HCT116 (cell line): ENCODE measurements at regions not wholly inside any gene's neighbourhood (a gene's known extent, or its start where the extent isn't known, plus 50 kb on each side); places are given as distances from the start of the nearest gene placed in this dataset.

Experiments used
- ATF3 ChIP-seq: IDR thresholded peaks from 2 replicates; pipeline ENCODE4 v1.6.1; 2012
- CTCF ChIP-seq, 3 experiments: fragments of 200-600 bp in 1 of 3; sonication (generic) in 1 of 3; IDR thresholded peaks in 2 of 3; conservative IDR thresholded peaks in 1 of 3; 2 replicates each; pipeline ENCODE4 v1.5.1; 2012 to 2017; ENCODE audit warnings: low read depth in 2 of 3, low read length in 2 of 3, antibody characterized with exemption in 1 of 3, borderline replicate concordance in 1 of 3, control low read depth in 1 of 3, mild to moderate bottlenecking in 1 of 3, mixed read lengths in 1 of 3, mixed run types in 1 of 3, moderate library complexity in 1 of 3; ENCODE audit not compliant: insufficient read depth in 1 of 3
- EZH2phosphoT487 ChIP-seq: fragments of 200-600 bp; IDR thresholded peaks from 2 replicates; pipeline ENCODE4 v1.6.1; 2018; ENCODE audit warnings: antibody characterized with exemption, borderline replicate concordance
- RAD21 ChIP-seq: IDR thresholded peaks from 2 replicates; pipeline ENCODE4 v1.6.1; 2012; ENCODE audit warnings: low read depth, mild to moderate bottlenecking
- YY1 ChIP-seq: IDR thresholded peaks from 2 replicates; pipeline ENCODE4 v1.6.1; 2011; ENCODE audit warnings: low read length, low read depth, moderate library complexity, mild to moderate bottlenecking; ENCODE audit not compliant: insufficient replicate concordance; ENCODE audit errors: extremely low read depth

GRCh38 chr4:37008199-37008598, 236.3 kb upstream of the NWD2 start:
- no peak for TF ChIP-seq ATF3
- TF ChIP-seq CTCF (IDR thresholded peaks at IDR 0.05 in 2 of 3, conservative IDR thresholded peaks at IDR 0.05 in 1 of 3; ENCODE audit: borderline replicate concordance in 1 of 3, insufficient read depth in 1 of 3, low read depth in 2 of 3, low read length in 2 of 3) = no peak
- TF ChIP-seq RAD21 = no peak
- TF ChIP-seq EZH2phosphoT487 = no peak
- TF ChIP-seq YY1 = no peak
